ENCODE measurements at regions not wholly inside any gene's neighbourhood (a gene's known extent, or its start where the extent isn't known, plus 50 kb on each side); places are given as distances from the start of the nearest gene placed in this dataset.

GRCh38 chr15:98419173-98419780, 229.1 kb upstream of the IGF1R start:
- TF ChIP-seq GATA2 (IDR thresholded peaks at IDR 0.05; ENCODE audit: low read depth, low read length): no peak
- no peak for TF ChIP-seq GATA3 (IDR thresholded peaks at IDR 0.05; ENCODE audit: low read depth, low read length)

GRCh38 chr15:98420837-98421236, 227.5 kb upstream of the IGF1R start:
- TF ChIP-seq GATA2 (IDR thresholded peaks at IDR 0.05; ENCODE audit: low read depth, low read length) (no peak), GATA3 (IDR thresholded peaks at IDR 0.05; ENCODE audit: low read depth, low read length) (no peak)

GRCh38 chr15:98421419-98422129, 226.8 kb upstream of the IGF1R start:
- no peak for TF ChIP-seq GATA3 (IDR thresholded peaks at IDR 0.05; ENCODE audit: low read depth, low read length)
- TF ChIP-seq GATA2 (IDR thresholded peaks at IDR 0.05; ENCODE audit: low read depth, low read length): no peak

GRCh38 chr15:98422130-98422478, 226.2 kb upstream of the IGF1R start:
- TF ChIP-seq GATA2 (IDR thresholded peaks at IDR 0.05; ENCODE audit: low read depth, low read length) (no peak), GATA3 (IDR thresholded peaks at IDR 0.05; ENCODE audit: low read depth, low read length) (no peak)

- no peak for TF ChIP-seq GATA2 (IDR thresholded peaks at IDR 0.05; ENCODE audit: low read depth, low read length)
- TF ChIP-seq GATA3 (IDR thresholded peaks at IDR 0.05; ENCODE audit: low read depth, low read length): no peak
Measured at GRCh38 chr15:98425173-98425572, 223.2 kb upstream of the IGF1R start.

GRCh38 chr15:98427321-98427720, 221.0 kb upstream of the IGF1R start:
- no peak for TF ChIP-seq GATA2 (IDR thresholded peaks at IDR 0.05; ENCODE audit: low read depth, low read length)
- no peak for TF ChIP-seq GATA3 (IDR thresholded peaks at IDR 0.05; ENCODE audit: low read depth, low read length)

GRCh38 chr15:98428253-98428989, 219.9 kb upstream of the IGF1R start:
- no peak for TF ChIP-seq GATA3 (IDR thresholded peaks at IDR 0.05; ENCODE audit: low read depth, low read length)
- no peak for TF ChIP-seq GATA2 (IDR thresholded peaks at IDR 0.05; ENCODE audit: low read depth, low read length)

- TF ChIP-seq GATA3 (IDR thresholded peaks at IDR 0.05; ENCODE audit: low read depth, low read length) (no peak), GATA2 (IDR thresholded peaks at IDR 0.05; ENCODE audit: low read depth, low read length) (no peak)
Measured at GRCh38 chr15:98431171-98431570, 217.2 kb upstream of the IGF1R start.

- TF ChIP-seq GATA2 (IDR thresholded peaks at IDR 0.05; ENCODE audit: low read depth, low read length) (no peak), GATA3 (IDR thresholded peaks at IDR 0.05; ENCODE audit: low read depth, low read length) (no peak)
Measured at GRCh38 chr15:98433346-98433745, 215.0 kb upstream of the IGF1R start.

- TF ChIP-seq GATA2 (IDR thresholded peaks at IDR 0.05; ENCODE audit: low read depth, low read length) (no peak), GATA3 (IDR thresholded peaks at IDR 0.05; ENCODE audit: low read depth, low read length) (no peak)
Measured at GRCh38 chr15:98433856-98434255, 214.5 kb upstream of the IGF1R start.

- TF ChIP-seq GATA3 (IDR thresholded peaks at IDR 0.05; ENCODE audit: low read depth, low read length) (no peak), GATA2 (IDR thresholded peaks at IDR 0.05; ENCODE audit: low read depth, low read length) (no peak)
Measured at GRCh38 chr15:98437752-98438151, 210.6 kb upstream of the IGF1R start.

- no peak for TF ChIP-seq GATA3 (IDR thresholded peaks at IDR 0.05; ENCODE audit: low read depth, low read length)
- TF ChIP-seq GATA2 (IDR thresholded peaks at IDR 0.05; ENCODE audit: low read depth, low read length): no peak
Measured at GRCh38 chr15:98438326-98438725, 210.0 kb upstream of the IGF1R start.

- TF ChIP-seq GATA3 (IDR thresholded peaks at IDR 0.05; ENCODE audit: low read depth, low read length) (no peak), GATA2 (IDR thresholded peaks at IDR 0.05; ENCODE audit: low read depth, low read length) (no peak)
Measured at GRCh38 chr15:98438907-98439306, 209.4 kb upstream of the IGF1R start.

GRCh38 chr15:98439523-98439942, 208.8 kb upstream of the IGF1R start:
- no peak for TF ChIP-seq GATA2 (IDR thresholded peaks at IDR 0.05; ENCODE audit: low read depth, low read length)
- TF ChIP-seq GATA3 (IDR thresholded peaks at IDR 0.05; ENCODE audit: low read depth, low read length): no peak

- TF ChIP-seq GATA3 (IDR thresholded peaks at IDR 0.05; ENCODE audit: low read depth, low read length) (no peak), GATA2 (IDR thresholded peaks at IDR 0.05; ENCODE audit: low read depth, low read length) (no peak)
Measured at GRCh38 chr15:98440917-98441316, 207.4 kb upstream of the IGF1R start.
